Esophagus squamous epithelium (tissue), 5 donors: ENCODE measurements at regions not wholly inside any gene's neighbourhood (a gene's known extent, or its start where the extent isn't known, plus 50 kb on each side); places are given as distances from the start of the nearest gene placed in this dataset.

Experiments
- DNase-seq: peaks from one replicate; lab custom pipeline; 2025; lab: John Stamatoyannopoulos, UW
- H3K27ac ChIP-seq, 4 donors: fragments of 200-600 bp; sonication (generic); one replicate each; pipeline ENCODE4 v1.5.1; 2016 to 2019; ENCODE audit warnings: mild to moderate bottlenecking in 1 of 4
- H3K27me3 ChIP-seq, 4 donors: fragments of 200-600 bp; sonication (generic); 1 replicate in 3 of 4; 2 replicates in 1 of 4; pipeline versions ENCODE4 v1.5.1 to v1.6.0; 2017 to 2021; ENCODE audit warnings: antibody characterized with exemption in 1 of 4
- H3K36me3 ChIP-seq, 3 donors: fragments of 200-600 bp; sonication (generic); one replicate each; pipeline ENCODE4 v1.5.1; 2016 to 2019
- H3K4me1 ChIP-seq, 3 donors: fragments of 200-600 bp; sonication (generic); one replicate each; pipeline ENCODE4 v1.5.1; 2017 to 2019
- H3K4me3 ChIP-seq, 4 donors: fragments of 200-600 bp; sonication (generic); 1 replicate in 3 of 4; 2 replicates in 1 of 4; pipeline ENCODE4 v1.5.1; 2016 to 2019; ENCODE audit warnings: mild to moderate bottlenecking in 2 of 4, moderate library complexity in 1 of 4
- H3K9me3 ChIP-seq, 3 donors: fragments of 200-600 bp; sonication (generic); one replicate each; pipeline ENCODE4 v1.5.1; 2016 to 2019
- POLR2A ChIP-seq, 4 donors: fragments of 450-650 bp; IDR thresholded peaks; one replicate each; pipeline ENCODE4 v1.6.1; 2017; ENCODE audit warnings: antibody characterized with exemption in 4 of 4, mild to moderate bottlenecking in 4 of 4, moderate library complexity in 3 of 4
- WGBS, 2 donors: methylation state at CpG; one replicate each; pipeline ENCODE4 v1.1.5; 2018; 5-methylcytosine and 5-hydroxymethylcytosine counted together
- intact Hi-C: fragments of 100-400 bp; cut with DNase I; formaldehyde crosslinking; loops from one replicate; pipeline ENCODE4 v1.15.0; 2022
- TF ChIP-seq, protein P1 (sequence below), 6 experiments: fragments of 450-650 bp in 4 of 6; fragments of 200-600 bp in 2 of 6; sonication (generic) in 2 of 6; IDR thresholded peaks; one replicate each; pipeline ENCODE4 v1.5.1; 2016 to 2019; ENCODE audit warnings: antibody characterized with exemption in 6 of 6, mild to moderate bottlenecking in 4 of 6, moderate library complexity in 4 of 6
- donor health status: DM: yes; HTN: yes; CAD: no.

GRCh38 chr20:22652681-22653588 lies 68.6 kb upstream of the FOXA2 start:
- no peak overlapping the region for H3K27ac ChIP-seq
- intact Hi-C loops, result no loop called here
- peaks cover 0 to 33% (median 0%) of the 10 kb centered on the region in 4 donors for H3K27me3 ChIP-seq
- no peaks in the 10 kb centered on the region for H3K9me3 ChIP-seq
- WGBS, 2 donors, result 48 to 60% methylated on average over 15 to 17 of the region's 19 CpGs
- H3K36me3 ChIP-seq, result no peaks in the 10 kb centered on the region
- TF ChIP-seq, protein P1, sequence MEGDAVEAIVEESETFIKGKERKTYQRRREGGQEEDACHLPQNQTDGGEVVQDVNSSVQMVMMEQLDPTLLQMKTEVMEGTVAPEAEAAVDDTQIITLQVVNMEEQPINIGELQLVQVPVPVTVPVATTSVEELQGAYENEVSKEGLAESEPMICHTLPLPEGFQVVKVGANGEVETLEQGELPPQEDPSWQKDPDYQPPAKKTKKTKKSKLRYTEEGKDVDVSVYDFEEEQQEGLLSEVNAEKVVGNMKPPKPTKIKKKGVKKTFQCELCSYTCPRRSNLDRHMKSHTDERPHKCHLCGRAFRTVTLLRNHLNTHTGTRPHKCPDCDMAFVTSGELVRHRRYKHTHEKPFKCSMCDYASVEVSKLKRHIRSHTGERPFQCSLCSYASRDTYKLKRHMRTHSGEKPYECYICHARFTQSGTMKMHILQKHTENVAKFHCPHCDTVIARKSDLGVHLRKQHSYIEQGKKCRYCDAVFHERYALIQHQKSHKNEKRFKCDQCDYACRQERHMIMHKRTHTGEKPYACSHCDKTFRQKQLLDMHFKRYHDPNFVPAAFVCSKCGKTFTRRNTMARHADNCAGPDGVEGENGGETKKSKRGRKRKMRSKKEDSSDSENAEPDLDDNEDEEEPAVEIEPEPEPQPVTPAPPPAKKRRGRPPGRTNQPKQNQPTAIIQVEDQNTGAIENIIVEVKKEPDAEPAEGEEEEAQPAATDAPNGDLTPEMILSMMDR (IDR thresholded peaks at IDR 0.05), result no peak
- no peak for TF ChIP-seq POLR2A (IDR thresholded peaks at IDR 0.05)
- no peak for DNase-seq
- H3K4me1 ChIP-seq, result no peaks in the 10 kb centered on the region
- H3K4me3 ChIP-seq, result no peak overlapping the region

DNA sequence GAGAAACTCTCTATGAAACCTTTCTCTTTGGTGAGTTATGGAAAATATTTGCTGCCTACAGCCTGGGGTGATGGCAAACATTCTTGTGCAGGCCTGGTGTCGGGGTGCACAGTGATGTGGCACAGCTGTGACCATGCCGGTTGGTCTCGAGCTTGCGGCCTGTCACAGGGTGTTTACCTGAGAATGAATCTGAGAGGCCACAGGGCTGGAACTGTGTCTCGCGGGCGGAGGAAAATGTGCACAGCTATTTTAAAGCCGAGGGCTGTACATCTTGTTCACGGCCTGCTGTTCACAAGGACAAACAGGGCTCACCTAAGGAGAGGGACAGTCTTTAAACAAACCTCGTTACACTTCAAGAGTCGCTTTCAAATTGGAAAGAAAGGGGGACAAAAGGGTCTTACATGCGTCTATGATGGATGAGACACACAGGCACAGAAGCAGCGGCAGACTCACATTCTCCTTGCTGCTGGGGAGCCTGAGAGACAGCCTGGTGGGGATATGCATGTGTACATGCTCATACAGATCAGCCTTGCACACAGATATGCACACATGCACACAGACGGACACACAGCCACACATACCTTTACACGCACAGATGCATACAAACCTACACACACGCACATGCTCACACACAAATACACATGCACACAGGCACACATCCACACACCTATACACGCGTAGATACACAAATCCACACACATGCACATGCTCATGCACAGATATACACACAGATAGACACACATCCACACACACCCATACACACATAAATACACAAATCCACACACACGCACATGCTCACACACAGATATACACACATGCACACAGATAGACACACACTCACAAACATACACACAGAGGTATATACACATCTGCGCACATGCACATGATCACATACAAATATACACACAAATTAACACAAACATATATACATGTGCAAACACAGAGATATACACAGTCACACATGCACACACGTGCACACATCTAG lies 69.6 kb upstream of the FOXA2 start:
- intact Hi-C loops, result no loop called here

DNA sequence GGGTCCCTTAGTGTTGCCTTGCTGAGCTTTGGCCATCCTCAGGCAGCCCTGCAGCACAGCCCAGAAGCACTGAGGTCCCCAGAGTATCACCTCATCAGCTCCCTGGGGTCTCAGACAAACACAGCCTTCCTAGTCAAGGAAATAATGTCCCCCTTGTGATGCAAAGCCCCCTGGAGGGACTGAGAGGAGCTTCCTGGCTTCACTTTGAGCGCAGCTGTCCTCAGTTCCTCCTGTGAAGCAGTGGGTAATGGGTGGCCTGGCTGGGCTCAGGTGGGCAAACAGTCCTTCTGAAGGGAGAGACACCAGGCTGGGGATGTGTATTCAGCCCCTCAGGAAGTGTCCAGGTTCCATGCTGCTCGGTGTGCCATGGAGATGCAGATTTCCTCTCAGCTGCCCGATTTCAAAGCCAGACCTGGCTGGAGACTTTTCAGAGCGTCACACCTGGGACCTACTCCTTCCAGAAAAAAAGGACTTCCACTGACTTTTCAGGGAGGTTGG lies 79.2 kb upstream of the FOXA2 start:
- DNase-seq, result no peak
- H3K27me3 ChIP-seq, result peaks cover 0 to 28% (median 0%) of the 10 kb centered on the region in 4 donors
- no peaks in the 10 kb centered on the region for H3K9me3 ChIP-seq
- H3K27ac ChIP-seq, result no peak overlapping the region
- 41% methylated on average over 4 of the region's 4 CpGs; no CpG with 5 or more reads in 1 of the 2 donors for WGBS, 2 donors
- no peaks in the 10 kb centered on the region for H3K36me3 ChIP-seq
- no peak overlapping the region for H3K4me3 ChIP-seq
- TF ChIP-seq POLR2A (IDR thresholded peaks at IDR 0.05), result no peak
- TF ChIP-seq, protein P1 (IDR thresholded peaks at IDR 0.05), result no peak
- intact Hi-C loops, result no loop called here
- no peaks in the 10 kb centered on the region for H3K4me1 ChIP-seq

More for the DNA sequence above, 69.6 kb upstream of the FOXA2 start:
- Histone ChIP-seq H3K27ac (no peak overlapping the region), H3K9me3 (no peaks in the 10 kb centered on the region), H3K27me3 (peaks cover 0 to 33% (median 0%) of the 10 kb centered on the region in 4 donors), H3K4me3 (no peak overlapping the region), H3K36me3 (no peaks in the 10 kb centered on the region), H3K4me1 (no peaks in the 10 kb centered on the region)
- no peak for DNase-seq
- 78 to 79% methylated on average over 17 to 21 of the region's 21 CpGs for WGBS, 2 donors
- TF ChIP-seq POLR2A (IDR thresholded peaks at IDR 0.05), result no peak
- TF ChIP-seq, protein P1 (IDR thresholded peaks at IDR 0.05), result no peak

DNA sequence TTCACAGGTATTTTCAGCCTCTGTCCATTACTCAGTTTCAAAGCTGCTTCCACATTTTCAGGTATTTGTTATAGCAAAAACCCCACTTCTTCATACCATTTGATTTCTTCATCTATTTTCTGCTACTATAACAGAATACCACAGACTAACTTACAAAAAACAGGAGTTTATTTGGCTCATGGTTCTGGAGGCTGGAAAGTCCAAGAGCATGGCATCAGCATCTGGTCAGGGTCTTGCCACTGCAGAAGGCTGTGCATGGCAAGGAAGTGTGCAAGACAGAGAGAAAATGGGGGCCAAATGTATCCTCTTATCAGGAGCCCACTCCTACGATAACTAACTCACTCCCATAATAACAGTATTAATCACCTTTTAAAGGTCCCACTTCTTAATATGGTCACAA lies 82.8 kb upstream of the FOXA2 start:
- 83 to 91% methylated on average over 1 of the region's 1 CpG for WGBS, 2 donors
- DNase-seq, result no peak
- Histone ChIP-seq H3K27ac (no peak overlapping the region), H3K36me3 (no peaks in the 10 kb centered on the region), H3K4me3 (no peak overlapping the region), H3K27me3 (peaks cover 0 to 35% (median 0%) of the 10 kb centered on the region in 4 donors), H3K4me1 (no peaks in the 10 kb centered on the region), H3K9me3 (peaks cover 0 to 10% (median 0%) of the 10 kb centered on the region in 3 donors)
- TF ChIP-seq, protein P1 (IDR thresholded peaks at IDR 0.05), result no peak
- TF ChIP-seq POLR2A (IDR thresholded peaks at IDR 0.05), result no peak
- intact Hi-C loops, result no loop called here
